ENCODE measurements at regions not wholly inside any gene's neighbourhood (a gene's known extent, or its start where the extent isn't known, plus 50 kb on each side); places are given as distances from the start of the nearest gene placed in this dataset.

DNA sequence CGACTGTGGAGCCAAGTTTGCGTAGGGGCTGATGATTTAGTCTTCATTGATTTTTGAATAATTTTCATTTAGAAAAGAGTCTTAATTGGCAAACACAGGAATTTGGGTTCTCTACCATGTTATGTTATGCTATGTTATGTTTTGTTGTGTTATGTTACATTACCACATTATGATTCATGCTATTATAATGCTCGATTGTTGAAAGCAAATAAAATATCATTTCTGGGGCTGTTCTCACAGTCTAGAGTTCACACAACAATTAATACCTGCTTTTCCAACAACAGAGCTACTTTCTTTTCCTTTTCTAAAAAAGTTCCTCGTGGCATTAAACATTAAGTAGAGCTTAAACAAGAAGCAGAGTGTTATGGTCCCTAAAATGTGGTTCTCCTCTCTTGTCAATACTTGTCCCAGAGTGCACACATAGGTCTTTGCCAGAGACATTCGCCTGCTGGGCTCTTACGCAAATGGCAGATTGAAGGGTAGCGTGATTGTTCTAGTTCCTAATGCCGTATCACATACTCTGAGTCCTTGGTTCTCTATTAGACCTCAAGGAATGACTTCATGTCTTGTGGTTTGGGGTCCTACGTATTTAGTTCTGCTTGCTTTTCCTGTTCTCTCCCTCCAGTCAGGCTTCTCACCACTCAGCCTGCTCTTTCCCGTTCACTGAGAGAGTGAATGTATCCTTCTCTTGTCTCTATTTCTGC lies 370.3 kb downstream of the CD109 start:
- TF ChIP-seq, protein P1, sequence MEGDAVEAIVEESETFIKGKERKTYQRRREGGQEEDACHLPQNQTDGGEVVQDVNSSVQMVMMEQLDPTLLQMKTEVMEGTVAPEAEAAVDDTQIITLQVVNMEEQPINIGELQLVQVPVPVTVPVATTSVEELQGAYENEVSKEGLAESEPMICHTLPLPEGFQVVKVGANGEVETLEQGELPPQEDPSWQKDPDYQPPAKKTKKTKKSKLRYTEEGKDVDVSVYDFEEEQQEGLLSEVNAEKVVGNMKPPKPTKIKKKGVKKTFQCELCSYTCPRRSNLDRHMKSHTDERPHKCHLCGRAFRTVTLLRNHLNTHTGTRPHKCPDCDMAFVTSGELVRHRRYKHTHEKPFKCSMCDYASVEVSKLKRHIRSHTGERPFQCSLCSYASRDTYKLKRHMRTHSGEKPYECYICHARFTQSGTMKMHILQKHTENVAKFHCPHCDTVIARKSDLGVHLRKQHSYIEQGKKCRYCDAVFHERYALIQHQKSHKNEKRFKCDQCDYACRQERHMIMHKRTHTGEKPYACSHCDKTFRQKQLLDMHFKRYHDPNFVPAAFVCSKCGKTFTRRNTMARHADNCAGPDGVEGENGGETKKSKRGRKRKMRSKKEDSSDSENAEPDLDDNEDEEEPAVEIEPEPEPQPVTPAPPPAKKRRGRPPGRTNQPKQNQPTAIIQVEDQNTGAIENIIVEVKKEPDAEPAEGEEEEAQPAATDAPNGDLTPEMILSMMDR (IDR thresholded peaks at IDR 0.05; ENCODE audit: low read depth, low read length, poor library complexity, severe bottlenecking) = no peak
- TF ChIP-seq EZH2phosphoT487 (IDR thresholded peaks at IDR 0.05; ENCODE audit: borderline replicate concordance, low read length) = no peak
